Tibial nerve (tissue), 4 donors: ENCODE measurements at regions not wholly inside any gene's neighbourhood (a gene's known extent, or its start where the extent isn't known, plus 50 kb on each side); places are given as distances from the start of the nearest gene placed in this dataset.

Experiments used
- DNase-seq, 2 donors: peaks; one replicate each; pipeline ENCODE4 v3.0.0-alpha.2; 2019; ENCODE audit warnings: low spot score in 2 of 2
- H3K27ac ChIP-seq, 4 donors: fragments of 200-600 bp; sonication (generic) in 3 of 4; one replicate each; pipeline ENCODE4 v1.5.1; 2017 to 2019; ENCODE audit warnings: mild to moderate bottlenecking in 1 of 4
- H3K27me3 ChIP-seq, 2 donors: fragments of 200-600 bp; sonication (generic) in 1 of 2; one replicate each; pipeline versions ENCODE4 v1.5.1 to v1.6.0; 2017 to 2019
- H3K36me3 ChIP-seq, 3 donors: fragments of 200-600 bp; sonication (generic); one replicate each; pipeline ENCODE4 v1.5.1; 2018 to 2019
- H3K4me1 ChIP-seq, 4 donors: fragments of 200-600 bp; sonication (generic) in 3 of 4; one replicate each; pipeline ENCODE4 v1.5.1; 2017 to 2019
- H3K4me3 ChIP-seq, 4 donors: fragments of 200-600 bp; sonication (generic) in 3 of 4; one replicate each; pipeline ENCODE4 v1.5.1; 2017 to 2019; ENCODE audit warnings: mild to moderate bottlenecking in 1 of 4, moderate library complexity in 1 of 4
- H3K9me3 ChIP-seq, 4 donors: fragments of 200-600 bp; sonication (generic) in 3 of 4; one replicate each; pipeline ENCODE4 v1.5.1; 2017 to 2019
- EP300 ChIP-seq, 2 donors: sonication (generic); formaldehyde crosslinking; IDR thresholded peaks; one replicate each; pipeline ENCODE4 v1.6.1; 2017; ENCODE audit warnings: antibody characterized with exemption in 2 of 2, mild to moderate bottlenecking in 1 of 2
- POLR2A ChIP-seq, 2 donors: fragments of 450-650 bp; IDR thresholded peaks; one replicate each; pipeline ENCODE4 v1.6.1; 2017; ENCODE audit warnings: antibody characterized with exemption in 2 of 2, mild to moderate bottlenecking in 2 of 2, moderate library complexity in 2 of 2
- WGBS, 2 donors: methylation state at CpG; one replicate each; pipeline ENCODE4 v1.1.5; 2018; 5-methylcytosine and 5-hydroxymethylcytosine counted together
- TF ChIP-seq, protein P1 (sequence below), 5 experiments: fragments of 200-600 bp in 3 of 5; fragments of 450-650 bp in 2 of 5; sonication (generic) in 3 of 5; IDR thresholded peaks; one replicate each; pipeline ENCODE4 v1.5.1; 2016 to 2019; ENCODE audit warnings: antibody characterized with exemption in 5 of 5, mild to moderate bottlenecking in 3 of 5, moderate library complexity in 2 of 5

DNA sequence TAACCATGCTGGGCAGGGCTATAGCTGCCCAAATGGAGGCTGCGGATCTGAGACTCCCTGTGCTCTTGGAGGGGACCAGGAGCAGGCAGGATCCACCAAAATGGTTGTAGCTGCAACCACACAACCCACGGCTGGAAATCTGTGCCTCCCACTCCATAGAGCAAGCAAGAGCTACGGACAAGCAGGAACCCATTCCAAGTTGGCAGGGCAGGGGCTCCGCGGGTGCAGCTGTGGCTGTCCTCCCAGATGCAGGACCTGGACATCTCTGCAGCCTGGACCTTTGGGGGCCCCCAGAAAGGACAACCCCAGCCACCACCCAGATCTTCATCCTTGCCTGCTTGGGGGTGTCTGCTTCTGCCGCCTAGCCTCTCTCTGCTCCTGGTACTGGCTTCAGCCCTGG, 154.1 kb upstream of the TRAM1L1 start:
- Histone ChIP-seq H3K4me3 (no peak overlapping the region), H3K4me1 (no peaks in the 10 kb centered on the region), H3K9me3 (peaks cover 0 to 7% (median 0%) of the 10 kb centered on the region in 4 donors), H3K27ac (no peak overlapping the region), H3K36me3 (no peaks in the 10 kb centered on the region), H3K27me3 (no peaks in the 10 kb centered on the region)
- no peak for TF ChIP-seq EP300 (IDR thresholded peaks at IDR 0.05)
- TF ChIP-seq, protein P1, sequence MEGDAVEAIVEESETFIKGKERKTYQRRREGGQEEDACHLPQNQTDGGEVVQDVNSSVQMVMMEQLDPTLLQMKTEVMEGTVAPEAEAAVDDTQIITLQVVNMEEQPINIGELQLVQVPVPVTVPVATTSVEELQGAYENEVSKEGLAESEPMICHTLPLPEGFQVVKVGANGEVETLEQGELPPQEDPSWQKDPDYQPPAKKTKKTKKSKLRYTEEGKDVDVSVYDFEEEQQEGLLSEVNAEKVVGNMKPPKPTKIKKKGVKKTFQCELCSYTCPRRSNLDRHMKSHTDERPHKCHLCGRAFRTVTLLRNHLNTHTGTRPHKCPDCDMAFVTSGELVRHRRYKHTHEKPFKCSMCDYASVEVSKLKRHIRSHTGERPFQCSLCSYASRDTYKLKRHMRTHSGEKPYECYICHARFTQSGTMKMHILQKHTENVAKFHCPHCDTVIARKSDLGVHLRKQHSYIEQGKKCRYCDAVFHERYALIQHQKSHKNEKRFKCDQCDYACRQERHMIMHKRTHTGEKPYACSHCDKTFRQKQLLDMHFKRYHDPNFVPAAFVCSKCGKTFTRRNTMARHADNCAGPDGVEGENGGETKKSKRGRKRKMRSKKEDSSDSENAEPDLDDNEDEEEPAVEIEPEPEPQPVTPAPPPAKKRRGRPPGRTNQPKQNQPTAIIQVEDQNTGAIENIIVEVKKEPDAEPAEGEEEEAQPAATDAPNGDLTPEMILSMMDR (IDR thresholded peaks at IDR 0.05) = no peak
- DNase-seq = no peak
- WGBS, 2 donors = 81 to 95% methylated on average over 6 of the region's 6 CpGs

DNA sequence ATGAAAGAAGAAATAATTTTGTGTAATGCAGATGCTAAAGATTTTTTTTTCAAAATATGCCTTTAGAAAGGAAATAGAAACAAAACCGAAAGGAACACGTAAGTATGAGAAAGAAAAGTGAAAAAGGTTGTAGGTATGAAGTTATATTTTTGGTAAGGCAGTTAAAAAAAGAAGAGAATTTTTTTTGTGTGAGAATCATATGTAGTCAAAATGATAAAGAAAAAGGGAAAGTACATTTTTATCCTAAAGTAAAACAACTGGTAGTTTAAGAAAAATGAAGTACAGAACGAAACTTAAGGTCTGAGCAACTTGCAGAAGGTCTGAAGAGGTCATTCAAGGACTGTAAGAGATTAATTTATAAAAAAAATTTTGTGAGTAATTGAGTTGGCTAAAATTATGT, 164.0 kb upstream of the TRAM1L1 start:
- no peak overlapping the region for H3K4me3 ChIP-seq
- no peak overlapping the region for H3K27ac ChIP-seq
- no peak for DNase-seq
- H3K4me1 ChIP-seq = no peaks in the 10 kb centered on the region
- no peaks in the 10 kb centered on the region for H3K27me3 ChIP-seq
- H3K9me3 ChIP-seq = no peaks in the 10 kb centered on the region
- WGBS, 2 donors = 86 to 87% methylated on average over 3 of the region's 3 CpGs
- no peak for TF ChIP-seq EP300 (IDR thresholded peaks at IDR 0.05)
- TF ChIP-seq POLR2A (IDR thresholded peaks at IDR 0.05) = no peak
- TF ChIP-seq, protein P1 (IDR thresholded peaks at IDR 0.05) = no peak
- no peaks in the 10 kb centered on the region for H3K36me3 ChIP-seq

DNA sequence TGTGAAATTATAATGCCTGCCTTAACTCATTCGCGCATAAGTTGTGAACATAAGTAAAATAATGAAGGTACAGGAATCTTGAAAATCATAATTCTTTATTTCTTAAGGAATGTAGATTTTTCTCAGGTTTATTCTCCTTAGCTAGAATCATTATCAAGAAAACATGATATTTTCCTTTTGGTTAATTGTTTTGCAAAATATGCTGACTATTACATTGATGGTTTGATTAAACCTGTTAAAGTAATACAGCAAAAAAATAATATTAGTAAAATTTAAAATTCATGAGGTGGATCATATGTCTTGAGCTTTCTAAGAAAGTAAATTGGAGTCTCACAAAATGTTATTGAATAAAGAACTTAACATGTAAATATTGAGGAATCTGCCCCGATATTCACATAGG, 178.7 kb upstream of the TRAM1L1 start:
- H3K9me3 ChIP-seq = no peaks in the 10 kb centered on the region
- DNase-seq = no peak
- no peak overlapping the region for H3K27ac ChIP-seq
- no peak for TF ChIP-seq EP300 (IDR thresholded peaks at IDR 0.05)
- no peaks in the 10 kb centered on the region for H3K4me1 ChIP-seq
- H3K4me3 ChIP-seq = no peak overlapping the region
- no peaks in the 10 kb centered on the region for H3K27me3 ChIP-seq
- H3K36me3 ChIP-seq = no peaks in the 10 kb centered on the region
- 94 to 96% methylated on average over 3 of the region's 3 CpGs for WGBS, 2 donors

DNA sequence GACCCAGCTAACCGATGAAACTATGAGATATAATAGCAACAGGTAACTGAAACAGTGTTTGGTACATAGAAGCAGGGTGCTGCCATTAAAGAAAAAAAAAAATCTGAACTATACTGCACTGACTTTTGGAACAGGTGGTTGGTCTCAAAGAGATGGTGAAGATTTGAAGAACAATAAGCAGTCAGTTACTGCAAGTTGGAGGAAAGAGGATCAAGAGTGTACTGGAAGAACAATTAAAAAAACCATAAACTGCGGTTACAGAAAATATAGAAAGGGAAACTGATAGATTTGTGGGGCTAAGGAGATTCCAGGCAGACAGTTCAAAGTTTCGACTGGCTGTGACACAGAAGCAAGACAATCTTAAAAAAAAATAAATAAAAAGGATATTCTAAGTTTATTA, 181.9 kb upstream of the TRAM1L1 start:
- Histone ChIP-seq H3K27ac (no peak overlapping the region), H3K36me3 (no peaks in the 10 kb centered on the region), H3K4me1 (no peaks in the 10 kb centered on the region), H3K9me3 (no peaks in the 10 kb centered on the region), H3K4me3 (no peak overlapping the region), H3K27me3 (no peaks in the 10 kb centered on the region)
- no peak for DNase-seq
- no peak for TF ChIP-seq POLR2A (IDR thresholded peaks at IDR 0.05)
- TF ChIP-seq EP300 (IDR thresholded peaks at IDR 0.05) = no peak
- TF ChIP-seq, protein P1 (IDR thresholded peaks at IDR 0.05) = no peak
- 82 to 88% methylated on average over 3 of the region's 3 CpGs for WGBS, 2 donors

DNA sequence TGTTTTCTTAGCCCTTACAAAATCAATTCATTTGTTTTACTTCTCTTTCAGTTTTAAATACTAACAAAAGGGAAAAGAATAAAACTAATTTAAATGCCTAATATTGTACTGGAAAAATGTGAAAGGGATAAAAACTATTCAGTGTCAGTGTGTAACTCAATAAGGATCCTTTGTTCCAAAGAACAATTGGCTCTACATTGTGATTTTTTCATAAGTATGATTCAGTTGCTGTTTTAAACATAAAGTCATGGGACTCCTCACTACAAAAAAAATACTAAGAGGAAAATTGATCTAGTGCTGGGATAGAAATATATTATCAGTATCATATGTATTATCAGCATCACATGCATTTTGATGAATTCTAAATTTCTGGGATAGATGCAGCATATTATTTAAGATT, 199.4 kb upstream of the TRAM1L1 start:
- Histone ChIP-seq H3K36me3 (no peaks in the 10 kb centered on the region), H3K4me1 (no peaks in the 10 kb centered on the region), H3K27ac (no peak overlapping the region), H3K9me3 (no peaks in the 10 kb centered on the region), H3K27me3 (no peaks in the 10 kb centered on the region), H3K4me3 (no peak overlapping the region)
- TF ChIP-seq POLR2A (IDR thresholded peaks at IDR 0.05) (no peak), EP300 (IDR thresholded peaks at IDR 0.05) (no peak)
- TF ChIP-seq, protein P1 (IDR thresholded peaks at IDR 0.05) = no peak
- no peak for DNase-seq

DNA sequence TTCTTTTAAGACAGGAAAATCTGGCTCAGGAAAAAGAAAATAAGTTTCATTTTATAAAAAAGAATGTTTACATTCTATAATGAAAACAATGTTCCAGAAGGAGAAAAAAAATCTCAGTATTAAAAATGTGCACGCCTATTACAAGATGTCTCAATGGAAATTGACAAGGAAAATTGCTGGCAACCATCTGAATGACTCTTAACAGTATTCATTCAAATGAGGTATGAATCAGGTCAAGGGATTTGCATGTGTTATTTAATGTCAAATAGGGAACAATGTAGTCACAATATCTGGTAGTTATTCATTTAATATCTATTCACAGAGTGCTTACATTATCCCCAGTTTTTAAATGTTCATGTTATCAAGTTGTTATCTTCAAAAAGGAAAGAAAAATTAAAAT, 208.4 kb upstream of the TRAM1L1 start:
- H3K27ac ChIP-seq = no peak overlapping the region
- 45 to 49% methylated on average over 1 of the region's 1 CpG for WGBS, 2 donors
- no peaks in the 10 kb centered on the region for H3K4me1 ChIP-seq
- H3K36me3 ChIP-seq = no peaks in the 10 kb centered on the region
- TF ChIP-seq POLR2A (IDR thresholded peaks at IDR 0.05) = no peak
- TF ChIP-seq EP300 (IDR thresholded peaks at IDR 0.05) = no peak
- TF ChIP-seq, protein P1 (IDR thresholded peaks at IDR 0.05) = no peak
- H3K9me3 ChIP-seq = no peaks in the 10 kb centered on the region
- H3K27me3 ChIP-seq = no peaks in the 10 kb centered on the region
- no peak overlapping the region for H3K4me3 ChIP-seq
- no peak for DNase-seq
